PC-9 (cell line): ENCODE measurements at regions not wholly inside any gene's neighbourhood (a gene's known extent, or its start where the extent isn't known, plus 50 kb on each side); places are given as distances from the start of the nearest gene placed in this dataset.

ENCODE experiments used
- EZH2 ChIP-seq: fragments of 200-600 bp; sonication (generic); IDR thresholded peaks from 2 replicates; pipeline ENCODE4 v1.8.0; 2017; ENCODE audit warnings: antibody characterized with exemption, low read depth
- TF ChIP-seq, protein P1 (sequence below): fragments of 200-600 bp; sonication (generic); conservative IDR thresholded peaks from 2 replicates; pipeline ENCODE4 v1.6.1; 2017; ENCODE audit warnings: mixed run types, antibody characterized with exemption, mild to moderate bottlenecking, moderate library complexity

DNA sequence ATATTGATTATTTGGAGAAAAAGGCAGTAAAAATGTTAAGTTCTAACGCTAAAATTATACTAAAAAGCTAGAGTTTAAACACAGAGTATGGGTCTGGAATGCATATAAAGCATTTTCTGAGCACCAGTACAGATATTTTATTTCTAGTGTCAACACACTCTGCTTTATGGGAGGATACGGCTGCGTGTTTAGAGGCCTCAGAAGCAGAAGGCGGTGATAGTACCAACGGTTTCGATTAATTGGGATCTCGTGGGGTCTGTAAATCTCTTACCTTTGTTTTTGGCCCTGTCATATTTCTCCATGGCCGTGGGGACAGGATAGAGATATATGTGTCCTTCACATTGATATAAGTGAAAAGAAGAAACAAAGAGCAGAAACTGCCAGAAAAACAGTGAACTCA lies 206.8 kb upstream of the NTM start:
- TF ChIP-seq, protein P1, sequence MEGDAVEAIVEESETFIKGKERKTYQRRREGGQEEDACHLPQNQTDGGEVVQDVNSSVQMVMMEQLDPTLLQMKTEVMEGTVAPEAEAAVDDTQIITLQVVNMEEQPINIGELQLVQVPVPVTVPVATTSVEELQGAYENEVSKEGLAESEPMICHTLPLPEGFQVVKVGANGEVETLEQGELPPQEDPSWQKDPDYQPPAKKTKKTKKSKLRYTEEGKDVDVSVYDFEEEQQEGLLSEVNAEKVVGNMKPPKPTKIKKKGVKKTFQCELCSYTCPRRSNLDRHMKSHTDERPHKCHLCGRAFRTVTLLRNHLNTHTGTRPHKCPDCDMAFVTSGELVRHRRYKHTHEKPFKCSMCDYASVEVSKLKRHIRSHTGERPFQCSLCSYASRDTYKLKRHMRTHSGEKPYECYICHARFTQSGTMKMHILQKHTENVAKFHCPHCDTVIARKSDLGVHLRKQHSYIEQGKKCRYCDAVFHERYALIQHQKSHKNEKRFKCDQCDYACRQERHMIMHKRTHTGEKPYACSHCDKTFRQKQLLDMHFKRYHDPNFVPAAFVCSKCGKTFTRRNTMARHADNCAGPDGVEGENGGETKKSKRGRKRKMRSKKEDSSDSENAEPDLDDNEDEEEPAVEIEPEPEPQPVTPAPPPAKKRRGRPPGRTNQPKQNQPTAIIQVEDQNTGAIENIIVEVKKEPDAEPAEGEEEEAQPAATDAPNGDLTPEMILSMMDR, result no peak
- no peak for TF ChIP-seq EZH2
